HuH-7.5 (cell line): ENCODE measurements at regions not wholly inside any gene's neighbourhood (a gene's known extent, or its start where the extent isn't known, plus 50 kb on each side); places are given as distances from the start of the nearest gene placed in this dataset.

Experiments used
- DNase-seq: peaks from one replicate; pipeline ENCODE4 v3.0.0; 2011; ENCODE audit warnings: low spot score

GRCh38 chr15:96223939-96224338 lies 106.6 kb upstream of the NR2F2 start:
- no peak for DNase-seq

- DNase-seq, result no peak
Measured at GRCh38 chr15:96225642-96226259, 104.7 kb upstream of the NR2F2 start.

GRCh38 chr15:96230526-96231181 lies 99.8 kb upstream of the NR2F2 start:
- DNase-seq, result no peak

GRCh38 chr15:96232335-96232734 lies 98.2 kb upstream of the NR2F2 start:
- no peak for DNase-seq

- DNase-seq, result no peak
Measured at GRCh38 chr15:96234109-96234892, 96.2 kb upstream of the NR2F2 start.

DNA sequence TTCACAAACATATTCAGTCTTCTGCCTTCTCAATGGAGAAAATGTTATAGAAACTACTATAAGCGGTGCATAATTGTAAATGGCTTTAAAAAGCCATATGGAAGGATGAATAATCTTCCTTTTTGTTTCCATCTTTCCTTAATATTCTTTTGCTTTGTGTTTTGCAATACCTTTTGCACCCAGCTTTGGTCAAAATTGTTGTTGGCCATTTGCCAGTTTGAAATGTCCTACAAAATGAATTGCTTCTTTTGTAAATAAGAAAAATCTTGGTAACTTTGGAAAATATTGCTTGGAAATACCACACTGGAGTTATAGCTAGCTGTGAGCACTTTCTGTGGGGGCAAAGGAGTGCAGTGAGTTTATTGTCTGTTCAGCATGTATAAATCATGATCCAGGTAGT lies 93.5 kb upstream of the NR2F2 start:
- DNase-seq, result no peak

- no peak for DNase-seq
Measured at GRCh38 chr15:96242761-96243160, 87.7 kb upstream of the NR2F2 start.

GRCh38 chr15:96243701-96244100 lies 86.8 kb upstream of the NR2F2 start:
- DNase-seq, result no peak

DNA sequence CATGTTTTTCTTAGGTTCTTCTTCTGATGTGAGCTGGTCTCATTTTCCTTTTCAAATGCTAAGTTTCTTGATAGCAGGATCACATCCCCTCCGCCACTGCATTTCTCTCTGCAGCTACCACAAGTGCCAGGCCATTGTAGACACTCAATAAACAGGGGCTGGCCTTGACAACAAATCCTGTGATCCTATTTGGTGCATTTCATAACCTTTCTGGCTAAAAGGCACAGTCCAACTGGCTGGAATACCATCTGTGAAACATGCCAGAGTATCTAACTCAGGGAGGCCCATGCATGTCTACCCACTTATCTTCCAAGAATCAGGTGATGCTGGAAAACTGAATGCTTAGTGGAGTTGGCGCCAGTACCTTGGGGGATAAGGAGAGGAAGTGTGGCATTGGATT lies 85.2 kb upstream of the NR2F2 start:
- no peak for DNase-seq

- DNase-seq, result no peak
Measured at GRCh38 chr15:96246057-96246456, 84.4 kb upstream of the NR2F2 start.

GRCh38 chr15:96247621-96248305 lies 82.7 kb upstream of the NR2F2 start:
- DNase-seq, result no peak

GRCh38 chr15:96252148-96252547 lies 78.4 kb upstream of the NR2F2 start:
- no peak for DNase-seq

DNA sequence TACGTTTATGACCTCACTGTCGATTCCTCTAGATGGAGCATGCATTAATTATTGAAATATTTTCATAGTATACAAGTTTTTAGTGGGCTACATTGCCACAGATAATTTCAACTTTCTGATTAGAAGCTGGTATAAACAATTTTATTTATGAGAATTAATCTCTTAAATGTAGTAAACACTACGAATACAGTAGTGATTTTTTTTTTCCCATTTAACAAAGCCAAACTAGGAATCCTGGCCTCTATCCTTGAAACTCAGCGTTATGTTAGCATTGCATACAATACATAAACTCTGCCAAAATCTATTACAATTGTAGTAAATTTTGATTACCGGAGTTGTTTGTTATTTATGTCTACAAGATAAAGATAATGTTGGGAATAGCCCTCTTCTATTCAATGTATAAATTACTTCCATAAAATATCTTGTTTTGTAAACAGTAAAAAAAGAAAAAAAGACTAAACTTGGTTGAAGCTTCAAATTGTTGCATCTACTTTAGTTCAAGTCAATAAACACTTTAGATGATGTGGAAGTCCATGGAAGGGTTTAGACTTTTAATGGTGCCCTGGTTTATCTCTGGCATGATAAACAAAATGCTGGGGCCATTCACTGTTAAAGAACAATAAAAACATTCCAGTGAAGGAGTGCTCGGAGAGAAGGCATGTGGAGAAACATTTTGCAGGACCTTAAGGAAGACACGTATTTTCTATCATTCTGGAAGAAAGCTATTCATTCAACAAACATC lies 77.3 kb upstream of the NR2F2 start:
- DNase-seq, result no peak

DNA sequence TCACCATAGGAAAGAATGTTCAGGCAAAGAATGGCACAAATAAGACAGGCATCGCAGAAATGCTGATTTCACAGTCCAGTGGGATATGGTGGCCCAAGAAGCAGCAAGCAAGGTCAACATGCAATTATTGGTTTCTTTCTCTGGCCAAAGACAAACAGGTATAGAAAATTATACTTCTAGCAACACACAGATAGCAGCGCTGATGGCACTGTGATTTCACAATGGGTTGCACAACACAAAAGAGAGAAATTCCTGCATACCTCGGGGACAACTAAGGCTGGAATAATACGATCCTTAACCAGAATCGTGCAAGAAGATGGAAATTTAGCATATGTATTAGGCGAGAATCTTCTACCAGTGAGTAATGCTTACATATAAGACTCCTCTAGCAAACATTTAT lies 76.3 kb upstream of the NR2F2 start:
- DNase-seq, result no peak

GRCh38 chr15:96255599-96255998 lies 74.9 kb upstream of the NR2F2 start:
- no peak for DNase-seq

GRCh38 chr15:96261575-96262034 lies 68.9 kb upstream of the NR2F2 start:
- DNase-seq, result peak; percentile 23

GRCh38 chr15:96262097-96262496 lies 68.4 kb upstream of the NR2F2 start:
- no peak for DNase-seq

DNA sequence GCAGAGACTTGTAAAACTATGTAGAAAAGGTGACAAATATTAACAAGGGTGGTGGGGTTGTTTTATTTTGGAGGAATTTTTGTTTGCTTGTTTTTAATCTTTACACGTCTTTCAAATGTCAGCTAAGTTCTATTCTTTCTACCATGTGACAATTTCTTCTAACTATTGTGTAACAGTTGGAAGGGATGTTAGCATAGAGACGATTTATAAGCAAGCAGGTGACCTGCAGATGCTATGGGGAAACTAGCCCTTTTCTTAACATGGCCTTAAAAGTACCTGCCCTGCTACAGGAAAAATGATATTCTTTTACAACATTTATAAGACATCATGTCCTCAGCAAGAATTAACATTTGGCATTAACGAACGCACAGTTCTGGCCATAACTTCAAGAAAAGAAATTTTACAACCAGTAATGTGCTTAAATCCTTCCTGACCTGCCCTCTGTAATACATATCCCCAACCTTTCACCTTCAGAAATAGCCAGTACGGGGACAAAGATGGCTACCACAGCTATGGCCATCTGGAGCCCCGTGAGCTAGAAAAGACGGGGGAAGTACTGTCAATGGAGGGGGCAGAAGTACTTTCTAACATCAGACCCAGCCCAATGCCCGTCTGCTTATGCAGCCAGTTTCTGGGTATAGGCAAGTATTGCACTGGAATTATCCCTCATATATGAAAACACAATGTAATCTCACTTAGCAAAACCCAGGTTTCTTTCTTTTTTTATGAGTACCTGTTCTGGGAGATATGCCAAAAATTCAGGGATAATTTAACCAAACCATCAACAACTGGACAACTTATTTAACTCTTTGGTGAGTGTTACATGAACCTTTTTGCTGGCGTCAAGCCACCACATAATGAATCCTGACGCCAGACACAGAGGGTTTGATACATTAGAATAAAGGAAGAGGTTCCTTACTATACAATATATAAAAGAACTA lies 67.7 kb upstream of the NR2F2 start:
- no peak for DNase-seq

- DNase-seq, result no peak
Measured at GRCh38 chr15:96264351-96264798, 66.1 kb upstream of the NR2F2 start.

DNA sequence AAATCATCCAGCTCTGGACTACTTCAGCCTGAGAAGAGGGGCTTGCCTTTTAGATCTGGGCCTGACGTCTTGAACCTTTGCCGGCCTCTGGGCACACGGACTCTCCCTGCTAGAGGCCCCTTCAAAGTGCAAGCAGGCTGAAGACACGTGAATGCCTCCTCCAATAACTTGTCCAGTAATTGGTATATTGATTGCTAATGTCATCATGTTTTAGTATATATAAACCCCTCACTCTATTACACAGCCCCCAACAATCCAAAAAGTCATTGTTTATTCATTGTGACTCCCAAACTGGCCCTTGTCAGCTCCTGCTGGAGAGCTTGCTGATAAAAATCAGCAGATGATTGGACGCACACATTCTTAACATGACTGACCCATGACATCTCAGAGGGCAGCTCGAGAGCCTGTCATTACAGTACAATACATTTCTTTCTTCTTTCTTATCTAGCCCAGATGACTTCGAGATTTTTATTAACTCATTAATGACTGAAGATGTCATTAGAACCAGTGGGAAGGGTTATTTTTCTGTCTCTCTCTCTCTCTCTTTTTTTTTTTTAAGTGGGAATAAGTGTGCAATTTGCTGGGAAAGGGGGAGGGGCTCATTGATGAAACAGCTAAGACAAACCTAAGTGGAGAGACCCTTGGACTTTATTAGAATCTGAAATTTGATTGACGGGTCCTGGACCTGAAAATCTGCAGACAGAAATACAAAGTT lies 65.5 kb upstream of the NR2F2 start:
- peak; percentile 41 for DNase-seq
